CD4-positive, alpha-beta memory T cell (primary cell): ENCODE measurements at regions not wholly inside any gene's neighbourhood (a gene's known extent, or its start where the extent isn't known, plus 50 kb on each side); places are given as distances from the start of the nearest gene placed in this dataset.

Source experiments
- CTCF ChIA-PET: fragments of 350-600 bp; sonication (Branson Sonifier 250); formaldehyde crosslinking; loops from one replicate; lab custom pipeline; 2021; ENCODE audit warnings: inconsistent platforms; ENCODE audit not compliant: partially characterized antibody; lab: Charles Lee
- POLR2A ChIA-PET: fragments of 350-600 bp; sonication (Branson Sonifier 250); formaldehyde crosslinking; loops from one replicate; lab custom pipeline; 2021; ENCODE audit not compliant: partially characterized antibody; lab: Charles Lee
- DNase-seq, 5 donors: peaks; one replicate each; pipeline versions ENCODE4 v3.0.0 to v3.0.0-alpha.2; 2020 to 2022; ENCODE audit warnings: mixed read lengths in 1 of 5
- H3K27ac ChIP-seq: one replicate; pipeline ENCODE4 v1.7.0; 2013; ENCODE audit warnings: low read depth, low read length
- H3K27me3 ChIP-seq: 2 replicates; pipeline ENCODE4 v1.7.0; 2013; ENCODE audit warnings: mild to moderate bottlenecking, low read length, moderate library complexity; ENCODE audit not compliant: insufficient read depth
- H3K36me3 ChIP-seq: 2 replicates; pipeline ENCODE4 v1.7.0; 2013; ENCODE audit warnings: mild to moderate bottlenecking, low read length, moderate library complexity; ENCODE audit not compliant: insufficient read depth
- H3K4me1 ChIP-seq: 2 replicates; pipeline ENCODE4 v1.7.0; 2013; ENCODE audit warnings: mild to moderate bottlenecking, low read length, moderate library complexity; ENCODE audit not compliant: insufficient read depth
- H3K4me3 ChIP-seq, 2 donors: one replicate each; pipeline ENCODE4 v1.7.0; 2013; ENCODE audit warnings: low read length in 2 of 2, mild to moderate bottlenecking in 1 of 2
- H3K9me3 ChIP-seq, 2 donors: one replicate each; pipeline ENCODE4 v1.7.0; 2013; ENCODE audit warnings: low read length in 2 of 2, control low read depth in 1 of 2; ENCODE audit not compliant: control insufficient read depth in 1 of 2
- H3K27ac Mint-ChIP-seq, 7 donors: one replicate each; pipeline ENCODE4 v1.8.0; 2020 to 2021; ENCODE audit warnings: mixed read lengths in 7 of 7, mild to moderate bottlenecking in 6 of 7, inconsistent platforms in 3 of 7, moderate library complexity in 3 of 7
- H3K27me3 Mint-ChIP-seq, 2 donors: one replicate each; pipeline ENCODE4 v1.8.0; 2020 to 2021; ENCODE audit warnings: mixed read lengths in 2 of 2
- H3K36me3 Mint-ChIP-seq, 2 donors: one replicate each; pipeline ENCODE4 v1.8.0; 2020 to 2021; ENCODE audit warnings: mixed read lengths in 2 of 2, inconsistent platforms in 1 of 2, mild to moderate bottlenecking in 1 of 2
- H3K4me1 Mint-ChIP-seq, 4 donors: one replicate each; pipeline ENCODE4 v1.8.0; 2020 to 2021; ENCODE audit warnings: mixed read lengths in 4 of 4, mild to moderate bottlenecking in 1 of 4
- H3K4me3 Mint-ChIP-seq, 8 donors: one replicate each; pipeline ENCODE4 v1.8.0; 2020 to 2021; ENCODE audit warnings: mixed read lengths in 8 of 8, mild to moderate bottlenecking in 7 of 8, moderate library complexity in 6 of 8, inconsistent platforms in 3 of 8
- H3K9me3 Mint-ChIP-seq, 8 donors: one replicate each; pipeline ENCODE4 v1.8.0; 2020 to 2021; ENCODE audit warnings: mixed read lengths in 8 of 8, mild to moderate bottlenecking in 5 of 8, inconsistent platforms in 3 of 8, moderate library complexity in 1 of 8
- intact Hi-C: fragments of 100-400 bp; cut with micrococcal nuclease; formaldehyde crosslinking; loops from one replicate; pipeline ENCODE4 v1.15.1; 2023

DNA sequence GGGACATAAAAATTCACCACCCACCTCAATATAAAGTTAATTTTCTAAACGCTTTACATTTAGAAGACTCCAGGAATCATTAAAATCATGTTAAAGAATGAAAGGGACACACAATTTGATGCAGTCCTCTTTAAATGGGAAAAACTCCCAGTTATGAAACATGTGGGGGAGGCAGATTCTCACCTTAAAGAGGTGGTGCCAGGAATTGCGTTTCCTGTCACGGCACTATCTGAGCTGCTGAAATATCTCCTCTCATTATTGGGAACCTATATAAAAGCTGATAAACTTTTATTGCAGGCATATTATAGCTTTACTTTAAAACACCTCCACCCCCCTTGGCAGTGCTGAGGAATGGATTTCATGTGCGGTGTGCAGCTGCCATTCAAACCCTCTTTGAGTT is 94.8 kb upstream of the SORCS3 start:
- Histone ChIP-seq H3K36me3 (no peaks in the 10 kb centered on the region), H3K9me3 (no peaks in the 10 kb centered on the region), H3K4me3 (no peak overlapping the region), H3K27me3 (no peaks in the 10 kb centered on the region), H3K27ac (no peak overlapping the region), H3K4me1 (no peaks in the 10 kb centered on the region)
- DNase-seq = no peak
- CTCF ChIA-PET = no interaction called here
- Mint-ChIP-seq H3K27me3 (peaks cover 6% of the 10 kb centered on the region in 2 donors), H3K9me3 (peaks cover 0 to 3% (median 0%) of the 10 kb centered on the region in 8 donors), H3K4me3 (no peak overlapping the region), H3K36me3 (no peaks in the 10 kb centered on the region), H3K27ac (no peak overlapping the region), H3K4me1 (no peaks in the 10 kb centered on the region)
- POLR2A ChIA-PET = no interaction called here
- intact Hi-C loops = no loop called here

DNA sequence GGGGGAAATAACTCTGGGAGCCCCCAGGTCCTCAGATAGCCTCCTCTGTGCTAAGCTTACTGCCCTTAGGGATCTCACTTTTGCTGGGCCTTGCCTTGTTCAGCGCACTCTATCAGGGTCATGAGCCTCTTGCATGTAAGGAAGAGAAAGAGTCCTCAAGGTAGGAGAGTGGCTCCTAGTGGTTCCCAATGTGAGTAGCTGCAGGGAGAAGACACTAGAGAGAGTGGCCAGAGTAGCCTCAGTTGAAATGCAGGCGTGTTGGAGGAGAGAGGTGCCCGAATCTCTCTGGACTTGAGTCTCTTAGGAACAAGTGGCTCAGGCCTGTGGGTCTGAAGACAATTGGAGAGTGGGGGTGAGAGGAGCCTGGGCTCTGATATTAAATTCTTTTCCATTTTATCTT is 94.3 kb upstream of the SORCS3 start:
- intact Hi-C loops = no loop called here
- no peaks in the 10 kb centered on the region for H3K4me1 Mint-ChIP-seq
- peaks cover 4 to 7% of the 10 kb centered on the region in 2 donors for H3K27me3 Mint-ChIP-seq
- no peak overlapping the region for H3K27ac Mint-ChIP-seq
- Histone ChIP-seq H3K4me1 (no peaks in the 10 kb centered on the region), H3K4me3 (no peak overlapping the region), H3K9me3 (no peaks in the 10 kb centered on the region), H3K27ac (no peak overlapping the region), H3K36me3 (no peaks in the 10 kb centered on the region), H3K27me3 (no peaks in the 10 kb centered on the region)
- no peak for DNase-seq
- ChIA-PET POLR2A (no interaction called here), CTCF (no interaction called here)
- H3K36me3 Mint-ChIP-seq = no peaks in the 10 kb centered on the region
- peaks cover 0 to 3% (median 0%) of the 10 kb centered on the region in 8 donors for H3K9me3 Mint-ChIP-seq
- H3K4me3 Mint-ChIP-seq = no peak overlapping the region

DNA sequence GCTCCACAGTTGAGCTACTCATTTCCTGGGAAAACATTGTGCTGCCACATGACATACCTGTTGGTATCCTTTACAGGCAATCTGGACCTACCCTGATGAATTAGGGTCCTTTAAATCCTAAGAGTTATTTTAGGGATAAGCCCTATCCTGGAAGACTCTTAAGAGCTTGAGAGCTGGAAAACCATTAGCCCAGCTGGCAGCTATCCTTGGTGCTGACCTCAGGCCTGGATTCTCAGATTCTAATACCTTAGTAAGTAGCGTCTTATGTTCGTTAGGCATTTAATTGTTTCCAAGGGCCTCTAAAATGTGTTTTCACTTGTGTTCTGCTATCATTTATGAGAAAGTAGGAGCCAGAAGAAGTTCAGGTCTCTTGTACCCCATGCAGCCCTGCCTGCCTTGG is 93.0 kb upstream of the SORCS3 start:
- H3K4me1 ChIP-seq = no peaks in the 10 kb centered on the region
- DNase-seq = no peak
- H3K4me1 Mint-ChIP-seq = no peaks in the 10 kb centered on the region
- H3K9me3 Mint-ChIP-seq = peaks cover 0 to 3% (median 0%) of the 10 kb centered on the region in 8 donors
- no peaks in the 10 kb centered on the region for H3K36me3 ChIP-seq
- H3K9me3 ChIP-seq = no peaks in the 10 kb centered on the region
- no peak overlapping the region for H3K27ac Mint-ChIP-seq
- H3K36me3 Mint-ChIP-seq = no peaks in the 10 kb centered on the region
- ChIA-PET POLR2A (no interaction called here), CTCF (interaction anchor here (0.8 to 1.0 kb wide), 2 partner anchors 13 to 32 kb away, joined by 3 to 5 read pairs; no protein-coding TSS in a partner anchor)
- no peak overlapping the region for H3K4me3 Mint-ChIP-seq
- H3K27me3 Mint-ChIP-seq = peaks cover 2 to 7% of the 10 kb centered on the region in 2 donors
- no peak overlapping the region for H3K4me3 ChIP-seq
- intact Hi-C loops = no loop called here
- no peak overlapping the region for H3K27ac ChIP-seq
- H3K27me3 ChIP-seq = no peaks in the 10 kb centered on the region

DNA sequence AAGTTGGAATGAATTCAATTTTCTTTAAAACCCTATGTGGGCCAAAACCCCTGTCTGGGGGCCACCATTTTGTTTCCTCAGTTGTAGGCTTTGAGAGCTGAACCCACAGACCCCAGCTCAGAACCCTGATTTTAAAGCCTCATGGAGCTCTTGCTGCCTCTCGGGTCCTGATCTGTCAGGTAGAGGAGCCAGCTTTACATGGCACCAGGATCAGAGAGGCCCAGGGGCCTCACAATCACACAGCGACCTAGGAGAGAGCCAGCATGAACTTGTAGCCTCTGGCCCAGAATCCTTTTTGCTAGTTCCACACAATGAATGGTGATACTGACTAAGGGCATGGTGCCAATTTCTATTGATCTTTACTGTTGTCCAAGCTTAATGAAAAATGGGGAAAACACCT is 84.3 kb upstream of the SORCS3 start:
- POLR2A ChIA-PET = no interaction called here
- no peak for DNase-seq
- H3K36me3 Mint-ChIP-seq = no peaks in the 10 kb centered on the region
- no peaks in the 10 kb centered on the region for H3K4me1 Mint-ChIP-seq
- Histone ChIP-seq H3K27ac (no peak overlapping the region), H3K36me3 (no peaks in the 10 kb centered on the region), H3K27me3 (no peaks in the 10 kb centered on the region), H3K9me3 (no peaks in the 10 kb centered on the region), H3K4me1 (no peaks in the 10 kb centered on the region), H3K4me3 (no peak overlapping the region)
- CTCF ChIA-PET = no interaction called here
- H3K9me3 Mint-ChIP-seq = no peaks in the 10 kb centered on the region
- H3K27me3 Mint-ChIP-seq = peaks cover 13 to 14% of the 10 kb centered on the region in 2 donors
- intact Hi-C loops = no loop called here
- no peak overlapping the region for H3K27ac Mint-ChIP-seq
- H3K4me3 Mint-ChIP-seq = no peak overlapping the region

DNA sequence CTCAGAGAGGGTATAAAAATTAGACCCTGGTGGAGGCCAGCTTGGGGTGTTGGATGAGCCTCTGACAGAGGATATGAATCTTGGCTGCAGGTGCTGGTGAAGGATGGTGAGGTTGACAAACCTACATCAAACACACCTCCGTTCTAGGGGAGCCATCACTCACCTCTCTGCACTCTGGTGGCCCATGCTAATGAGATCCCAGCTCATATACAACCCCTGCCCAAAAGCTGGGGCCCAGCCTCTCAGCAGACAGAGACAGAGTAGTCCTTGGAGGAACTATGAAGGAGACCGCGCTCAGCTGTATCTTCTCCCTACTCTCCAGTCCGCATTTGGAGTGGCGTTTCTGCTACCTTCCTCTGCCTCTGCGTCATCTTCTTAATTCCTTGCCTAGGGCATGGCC is 83.1 kb upstream of the SORCS3 start:
- Histone ChIP-seq H3K4me3 (no peak overlapping the region), H3K9me3 (no peaks in the 10 kb centered on the region), H3K36me3 (no peaks in the 10 kb centered on the region), H3K27me3 (no peaks in the 10 kb centered on the region), H3K4me1 (no peaks in the 10 kb centered on the region), H3K27ac (no peak overlapping the region)
- peaks cover 14% of the 10 kb centered on the region in 2 donors for H3K27me3 Mint-ChIP-seq
- no peak overlapping the region for H3K4me3 Mint-ChIP-seq
- ChIA-PET POLR2A (no interaction called here), CTCF (no interaction called here)
- no peaks in the 10 kb centered on the region for H3K9me3 Mint-ChIP-seq
- no peak for DNase-seq
- H3K27ac Mint-ChIP-seq = no peak overlapping the region
- no peaks in the 10 kb centered on the region for H3K36me3 Mint-ChIP-seq
- intact Hi-C loops = no loop called here
- H3K4me1 Mint-ChIP-seq = no peaks in the 10 kb centered on the region

DNA sequence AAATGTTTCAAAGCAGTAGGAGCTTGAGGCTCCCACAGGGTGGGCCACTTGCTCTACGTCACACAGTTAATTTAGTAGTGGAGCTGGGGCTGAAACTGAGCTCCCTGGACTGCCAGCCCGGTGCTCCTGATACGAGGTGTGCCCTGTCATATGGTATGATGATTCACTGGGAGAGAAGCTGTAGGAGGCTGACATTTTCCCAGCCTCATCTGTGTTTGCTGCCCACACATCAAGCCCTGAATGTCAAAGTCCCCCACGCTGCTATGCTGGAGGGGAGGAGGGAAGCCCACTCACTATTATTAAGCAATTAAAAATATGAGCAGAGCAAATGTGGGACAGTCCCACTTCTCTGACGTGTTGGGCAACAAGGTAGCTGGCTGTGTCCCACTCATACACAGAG is 81.2 kb upstream of the SORCS3 start:
- Mint-ChIP-seq H3K27ac (no peak overlapping the region), H3K4me3 (no peak overlapping the region), H3K4me1 (no peaks in the 10 kb centered on the region), H3K27me3 (peaks cover 12 to 14% of the 10 kb centered on the region in 2 donors), H3K36me3 (no peaks in the 10 kb centered on the region), H3K9me3 (no peaks in the 10 kb centered on the region)
- intact Hi-C loops = no loop called here
- Histone ChIP-seq H3K27me3 (no peaks in the 10 kb centered on the region), H3K27ac (no peak overlapping the region), H3K9me3 (no peaks in the 10 kb centered on the region), H3K4me3 (no peak overlapping the region), H3K4me1 (no peaks in the 10 kb centered on the region), H3K36me3 (no peaks in the 10 kb centered on the region)
- CTCF ChIA-PET = interaction anchor here (0.7 kb wide), 1 partner anchor 20 kb away, joined by 4 read pairs; no protein-coding TSS in a partner anchor
- POLR2A ChIA-PET = no interaction called here
- no peak for DNase-seq

DNA sequence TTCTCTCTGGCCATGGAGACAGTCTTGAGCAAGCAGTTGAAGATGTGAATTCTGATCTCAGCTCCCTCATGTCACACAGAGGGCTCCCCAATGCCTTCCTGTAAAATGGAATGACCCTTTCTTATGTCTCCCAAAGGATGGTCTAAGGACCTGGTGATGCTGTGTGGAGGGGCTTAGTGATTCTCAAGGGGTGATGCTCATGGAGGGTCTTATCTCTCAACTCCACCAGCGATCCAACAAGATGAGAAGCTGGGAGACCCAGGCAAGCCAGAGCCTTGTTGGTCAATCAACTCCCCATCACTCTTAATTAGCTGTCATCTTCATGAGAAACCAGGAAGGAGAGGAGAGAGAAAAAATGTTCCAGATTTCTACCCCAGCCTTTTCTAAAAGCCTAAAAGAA is 78.0 kb upstream of the SORCS3 start:
- no peak overlapping the region for H3K27ac ChIP-seq
- intact Hi-C loops = no loop called here
- Mint-ChIP-seq H3K4me3 (no peak overlapping the region), H3K36me3 (no peaks in the 10 kb centered on the region), H3K27me3 (peaks cover 12 to 18% of the 10 kb centered on the region in 2 donors), H3K9me3 (peaks cover 0 to 10% (median 3%) of the 10 kb centered on the region in 8 donors), H3K27ac (no peak overlapping the region), H3K4me1 (no peaks in the 10 kb centered on the region)
- DNase-seq = no peak
- H3K36me3 ChIP-seq = no peaks in the 10 kb centered on the region
- no peak overlapping the region for H3K4me3 ChIP-seq
- H3K9me3 ChIP-seq = no peaks in the 10 kb centered on the region
- ChIA-PET POLR2A (no interaction called here), CTCF (no interaction called here)
- H3K27me3 ChIP-seq = no peaks in the 10 kb centered on the region
- no peaks in the 10 kb centered on the region for H3K4me1 ChIP-seq

DNA sequence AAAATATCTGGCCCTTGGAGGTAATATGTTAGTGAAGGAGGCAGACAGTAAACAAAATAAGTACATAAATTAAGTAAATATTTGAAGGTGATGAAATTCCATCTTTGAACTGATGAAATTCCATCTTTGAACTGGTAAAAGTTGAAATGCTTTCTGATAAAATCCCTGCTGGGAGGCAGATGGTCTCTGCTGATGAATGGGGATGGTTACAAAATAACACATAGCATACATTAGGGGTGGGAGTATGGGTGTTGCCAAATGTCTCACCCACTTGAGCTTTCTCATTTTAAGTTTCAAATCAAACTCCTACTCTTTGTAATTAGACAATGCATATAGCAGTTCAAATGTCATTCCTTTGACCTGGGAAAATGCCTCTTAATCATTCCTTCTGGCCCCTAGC is 77.5 kb upstream of the SORCS3 start:
- ChIA-PET CTCF (no interaction called here), POLR2A (no interaction called here)
- H3K36me3 Mint-ChIP-seq = no peaks in the 10 kb centered on the region
- H3K4me1 ChIP-seq = no peaks in the 10 kb centered on the region
- no peak for DNase-seq
- intact Hi-C loops = no loop called here
- H3K36me3 ChIP-seq = no peaks in the 10 kb centered on the region
- peaks cover 12 to 16% of the 10 kb centered on the region in 2 donors for H3K27me3 Mint-ChIP-seq
- H3K4me1 Mint-ChIP-seq = no peaks in the 10 kb centered on the region
- H3K9me3 ChIP-seq = no peaks in the 10 kb centered on the region
- no peak overlapping the region for H3K4me3 ChIP-seq
- no peak overlapping the region for H3K4me3 Mint-ChIP-seq
- H3K27ac Mint-ChIP-seq = no peak overlapping the region
- peaks cover 0 to 10% (median 4%) of the 10 kb centered on the region in 8 donors for H3K9me3 Mint-ChIP-seq
- no peak overlapping the region for H3K27ac ChIP-seq
- H3K27me3 ChIP-seq = no peaks in the 10 kb centered on the region
